ENCODE measurements at regions not wholly inside any gene's neighbourhood (a gene's known extent, or its start where the extent isn't known, plus 50 kb on each side); places are given as distances from the start of the nearest gene placed in this dataset.
"Not testable (repeated sequence)": the region's sequence is repeated elsewhere in the genome, so short reads cannot be mapped to it uniquely, and the experiment has no call there.

DNA sequence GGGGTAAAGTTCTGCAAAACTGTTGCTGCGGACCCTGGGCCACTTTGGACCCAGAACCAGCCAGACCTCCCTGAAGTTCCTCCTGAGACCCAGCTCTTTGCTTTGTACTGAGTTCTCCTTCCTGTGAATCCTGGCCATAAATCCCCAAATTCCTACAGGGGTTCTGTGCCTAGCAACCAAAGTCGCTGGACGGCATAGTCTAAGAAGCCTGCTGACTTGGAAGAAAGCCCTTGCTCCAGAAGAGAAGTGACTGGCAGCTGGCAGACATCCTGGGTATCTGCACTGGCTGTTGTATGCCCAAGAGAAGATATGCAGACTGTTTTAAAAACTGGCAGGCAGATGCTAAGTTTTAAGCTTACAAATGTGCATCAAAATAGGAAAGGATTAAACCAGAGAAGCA is 99.9 kb upstream of the SLC24A4 start:
- H3K27ac ChIP-seq (ENCODE audit: low read depth, low read length) = no peak overlapping the region
- ChIA-PET POLR2A (no interaction called here), CTCF (no interaction called here)
- TF ChIP-seq, protein P1, sequence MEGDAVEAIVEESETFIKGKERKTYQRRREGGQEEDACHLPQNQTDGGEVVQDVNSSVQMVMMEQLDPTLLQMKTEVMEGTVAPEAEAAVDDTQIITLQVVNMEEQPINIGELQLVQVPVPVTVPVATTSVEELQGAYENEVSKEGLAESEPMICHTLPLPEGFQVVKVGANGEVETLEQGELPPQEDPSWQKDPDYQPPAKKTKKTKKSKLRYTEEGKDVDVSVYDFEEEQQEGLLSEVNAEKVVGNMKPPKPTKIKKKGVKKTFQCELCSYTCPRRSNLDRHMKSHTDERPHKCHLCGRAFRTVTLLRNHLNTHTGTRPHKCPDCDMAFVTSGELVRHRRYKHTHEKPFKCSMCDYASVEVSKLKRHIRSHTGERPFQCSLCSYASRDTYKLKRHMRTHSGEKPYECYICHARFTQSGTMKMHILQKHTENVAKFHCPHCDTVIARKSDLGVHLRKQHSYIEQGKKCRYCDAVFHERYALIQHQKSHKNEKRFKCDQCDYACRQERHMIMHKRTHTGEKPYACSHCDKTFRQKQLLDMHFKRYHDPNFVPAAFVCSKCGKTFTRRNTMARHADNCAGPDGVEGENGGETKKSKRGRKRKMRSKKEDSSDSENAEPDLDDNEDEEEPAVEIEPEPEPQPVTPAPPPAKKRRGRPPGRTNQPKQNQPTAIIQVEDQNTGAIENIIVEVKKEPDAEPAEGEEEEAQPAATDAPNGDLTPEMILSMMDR (IDR thresholded peaks at IDR 0.05; ENCODE audit: low read depth, low read length) = no peak
- no peak overlapping the region for H3K4me3 ChIP-seq (ENCODE audit: low read depth, low read length)
- H3K9me3 ChIP-seq (ENCODE audit: control insufficient read depth, insufficient read depth, low read length) = no peaks in the 10 kb centered on the region
- no peak for DNase-seq (ENCODE audit: low read depth, low spot score)
- no peaks in the 10 kb centered on the region for H3K27me3 ChIP-seq (ENCODE audit: control insufficient read depth, insufficient read depth, low read length)

DNA sequence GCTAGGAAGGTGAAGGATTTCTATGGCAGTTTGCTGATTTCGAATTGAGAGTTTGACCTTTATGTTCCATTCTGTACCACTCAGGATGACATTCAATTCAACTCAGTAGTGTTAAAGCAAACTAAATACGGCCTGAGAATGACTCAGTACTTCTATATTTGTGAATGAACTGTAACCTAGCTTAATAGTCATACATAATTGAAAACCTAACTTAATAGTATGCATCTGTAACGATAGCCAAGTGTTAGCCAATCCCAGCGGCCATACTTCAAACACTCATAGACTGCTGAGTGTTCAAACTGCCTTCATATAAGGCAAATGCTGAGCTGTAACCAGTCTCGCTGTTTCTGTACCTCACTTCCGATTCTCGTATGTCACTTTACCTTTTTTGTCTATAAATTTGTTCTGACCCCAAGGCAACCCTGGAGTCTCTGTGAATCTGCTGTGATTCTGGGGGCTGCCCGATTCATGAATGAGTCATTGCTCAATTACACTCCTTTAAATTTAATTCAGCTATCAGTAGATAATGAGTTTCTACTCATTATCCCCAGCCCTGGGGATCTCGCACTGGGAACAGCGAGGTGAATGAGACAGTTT is 98.5 kb upstream of the SLC24A4 start:
- no peaks in the 10 kb centered on the region for H3K27me3 ChIP-seq (ENCODE audit: control insufficient read depth, insufficient read depth, low read length)
- H3K9me3 ChIP-seq (ENCODE audit: control insufficient read depth, insufficient read depth, low read length) = no peaks in the 10 kb centered on the region
- ChIA-PET POLR2A (no interaction called here), CTCF (no interaction called here)
- no peak overlapping the region for H3K27ac ChIP-seq (ENCODE audit: low read depth, low read length)
- TF ChIP-seq, protein P1 (IDR thresholded peaks at IDR 0.05; ENCODE audit: low read depth, low read length) = no peak
- DNase-seq (ENCODE audit: low read depth, low spot score) = no peak
- no peak overlapping the region for H3K4me3 ChIP-seq (ENCODE audit: low read depth, low read length)

DNA sequence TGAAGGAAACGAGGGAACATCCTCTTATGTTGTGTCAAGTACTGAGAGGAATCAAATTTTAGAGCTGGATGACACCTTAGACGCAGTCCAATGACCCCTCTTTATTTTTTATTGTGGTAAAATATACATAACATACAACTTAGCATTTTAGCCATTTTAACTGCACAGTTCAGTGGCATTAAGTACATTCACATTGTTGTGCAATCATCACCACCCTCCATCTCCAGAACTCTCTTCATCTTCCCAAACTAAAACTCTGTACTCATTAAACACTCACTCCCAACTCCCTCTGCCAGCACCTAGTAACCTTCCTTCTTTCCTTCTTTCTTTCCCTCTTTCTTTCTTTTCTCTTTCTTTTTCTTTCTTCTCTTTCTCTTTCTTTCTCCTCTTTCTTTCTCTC is 97.2 kb upstream of the SLC24A4 start:
- Histone ChIP-seq H3K4me3 (ENCODE audit: low read depth, low read length) (no peak overlapping the region), H3K27me3 (ENCODE audit: control insufficient read depth, insufficient read depth, low read length) (no peaks in the 10 kb centered on the region), H3K9me3 (ENCODE audit: control insufficient read depth, insufficient read depth, low read length) (no peaks in the 10 kb centered on the region), H3K27ac (ENCODE audit: low read depth, low read length) (no peak overlapping the region)
- no peak for DNase-seq (ENCODE audit: low read depth, low spot score)
- CTCF ChIA-PET = no interaction called here
- TF ChIP-seq, protein P1 (IDR thresholded peaks at IDR 0.05; ENCODE audit: low read depth, low read length) = no peak
- POLR2A ChIA-PET = no interaction called here

DNA sequence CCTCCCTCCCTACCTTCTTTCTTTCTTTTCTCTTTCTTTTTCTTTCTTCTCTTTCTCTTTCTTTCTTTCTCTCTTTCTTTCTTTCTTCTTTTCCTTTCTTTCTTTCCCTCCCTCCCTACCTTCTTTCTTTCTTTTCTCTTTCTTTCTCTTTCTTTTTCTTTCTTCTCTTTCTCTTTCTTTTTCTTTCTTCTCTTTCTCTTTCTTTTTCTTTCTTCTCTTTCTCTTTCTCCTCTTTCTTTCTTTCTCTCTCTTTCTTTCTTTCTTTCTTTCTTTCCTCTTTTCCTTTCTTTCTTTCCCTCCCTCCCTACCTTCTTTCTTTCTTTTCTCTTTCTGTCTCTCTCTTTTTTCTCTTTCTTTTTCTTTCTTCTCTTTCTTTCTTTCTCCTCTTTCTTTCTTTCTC is 96.8 kb upstream of the SLC24A4 start:
- H3K9me3 ChIP-seq (ENCODE audit: control insufficient read depth, insufficient read depth, low read length); DNase-seq (ENCODE audit: low read depth, low spot score); POLR2A ChIA-PET; H3K27ac ChIP-seq (ENCODE audit: low read depth, low read length); CTCF ChIA-PET; H3K4me3 ChIP-seq (ENCODE audit: low read depth, low read length); H3K27me3 ChIP-seq (ENCODE audit: control insufficient read depth, insufficient read depth, low read length): not testable (repeated sequence)

DNA sequence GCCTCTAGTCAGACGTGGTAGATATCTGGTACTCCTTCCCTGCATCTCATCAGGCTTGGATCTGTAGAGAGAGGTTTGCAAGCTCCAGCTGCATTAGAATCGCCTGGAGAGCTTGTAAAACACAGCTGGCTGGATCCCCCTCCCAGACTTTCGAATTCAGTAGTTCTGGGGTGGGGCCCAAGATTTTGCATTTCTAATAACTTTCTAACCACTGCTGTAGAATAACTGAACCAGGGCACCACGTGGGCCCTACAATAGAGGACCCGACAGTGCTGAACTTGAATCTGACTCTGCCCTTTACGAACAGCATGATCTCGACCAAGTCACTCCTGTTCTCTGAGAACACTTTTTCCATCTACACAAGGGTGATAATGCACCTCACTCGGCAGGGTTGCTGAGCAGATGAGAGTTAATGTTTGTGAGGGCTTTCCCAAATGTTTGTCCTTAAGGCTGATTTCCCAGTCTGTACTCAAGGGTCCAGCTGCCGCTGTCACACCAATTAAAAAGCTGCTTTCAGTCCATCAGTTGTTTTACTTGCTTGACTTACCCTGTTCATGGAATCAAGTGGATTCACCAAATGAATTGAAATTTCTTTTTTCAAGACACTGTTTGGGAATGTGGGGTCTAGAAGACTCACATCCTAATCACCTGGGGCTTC is 86.6 kb upstream of the SLC24A4 start:
- TF ChIP-seq, protein P1 (IDR thresholded peaks at IDR 0.05; ENCODE audit: low read depth, low read length) = no peak
- Histone ChIP-seq H3K27me3 (ENCODE audit: control insufficient read depth, insufficient read depth, low read length) (no peaks in the 10 kb centered on the region), H3K9me3 (ENCODE audit: control insufficient read depth, insufficient read depth, low read length) (no peaks in the 10 kb centered on the region; the same call in 1 of the 2 replicates), H3K4me3 (ENCODE audit: low read depth, low read length) (no peak overlapping the region), H3K27ac (ENCODE audit: low read depth, low read length) (no peak overlapping the region)
- no peak for DNase-seq (ENCODE audit: low read depth, low spot score)
- POLR2A ChIA-PET = no interaction called here
- CTCF ChIA-PET = no interaction called here

Data from AG04450 (cell line).